IPS DF 6.9 (cell line): ENCODE measurements at regions not wholly inside any gene's neighbourhood (a gene's known extent, or its start where the extent isn't known, plus 50 kb on each side); places are given as distances from the start of the nearest gene placed in this dataset.

Source experiments
- DNase-seq: peaks from one replicate; pipeline ENCODE4 v3.0.0-alpha.2; 2013; ENCODE audit warnings: low read depth, low spot score
- H3K27ac ChIP-seq: one replicate; pipeline ENCODE4 v1.5.1; 2013; ENCODE audit warnings: low read length, control low read depth
- H3K27me3 ChIP-seq: 2 replicates; pipeline ENCODE4 v1.6.1; 2013; ENCODE audit warnings: mild to moderate bottlenecking, low read length; ENCODE audit not compliant: control insufficient read depth, insufficient read depth
- H3K36me3 ChIP-seq: 2 replicates; pipeline ENCODE4 v1.6.1; 2013; ENCODE audit warnings: low read length; ENCODE audit not compliant: control insufficient read depth, insufficient read depth
- H3K4me1 ChIP-seq: 2 replicates; pipeline ENCODE4 v1.6.1; 2013; ENCODE audit warnings: low read length; ENCODE audit not compliant: control insufficient read depth, insufficient read depth
- H3K4me3 ChIP-seq: 2 replicates; pipeline ENCODE4 v1.5.1; 2013; ENCODE audit warnings: mild to moderate bottlenecking, low read length
- H3K9me3 ChIP-seq: 2 replicates; pipeline ENCODE4 v1.6.1; 2013; ENCODE audit warnings: low read length, inconsistent platforms; ENCODE audit not compliant: control insufficient read depth, insufficient read depth
- WGBS: extraction: QIAGEN DNeasy Blood & Tissue Kit; methylation state at CpG from one replicate; pipeline ENCODE4 v1.1.7; 2013; ENCODE audit warnings: mixed read lengths, missing lambda C conversion rate; ENCODE audit not compliant: insufficient read length, insufficient coverage; 5-methylcytosine and 5-hydroxymethylcytosine counted together

- H3K9me3 ChIP-seq = no peaks in the 10 kb centered on the region
- WGBS = no CpG with 5 or more reads among the region's 2 CpGs
- H3K27ac ChIP-seq = no peak overlapping the region
- H3K36me3 ChIP-seq = no peaks in the 10 kb centered on the region
- no peak for DNase-seq
- no peaks in the 10 kb centered on the region for H3K27me3 ChIP-seq
- no peaks in the 10 kb centered on the region for H3K4me1 ChIP-seq
- H3K4me3 ChIP-seq = no peak overlapping the region
These were observed 281.3 kb downstream of the PTTG2 start for GRCh38 chr4:38241541-38241940.

GRCh38 chr4:38242101-38242500 is 281.9 kb downstream of the PTTG2 start:
- Histone ChIP-seq H3K27me3 (no peaks in the 10 kb centered on the region), H3K36me3 (no peaks in the 10 kb centered on the region), H3K27ac (no peak overlapping the region), H3K9me3 (no peaks in the 10 kb centered on the region), H3K4me1 (no peaks in the 10 kb centered on the region), H3K4me3 (no peak overlapping the region)
- no peak for DNase-seq
- no CpG with 5 or more reads among the region's 4 CpGs for WGBS

- Histone ChIP-seq H3K4me3 (no peak overlapping the region), H3K9me3 (no peaks in the 10 kb centered on the region), H3K27me3 (no peaks in the 10 kb centered on the region), H3K4me1 (no peaks in the 10 kb centered on the region), H3K36me3 (no peaks in the 10 kb centered on the region), H3K27ac (no peak overlapping the region)
- DNase-seq = no peak
- no CpG with 5 or more reads among the region's 4 CpGs for WGBS
These were observed 282.7 kb downstream of the PTTG2 start for GRCh38 chr4:38242822-38243387.

GRCh38 chr4:38243388-38244053 is 283.3 kb downstream of the PTTG2 start:
- WGBS = 100% methylated on average over 1 of the region's 6 CpGs
- H3K9me3 ChIP-seq = no peaks in the 10 kb centered on the region
- no peaks in the 10 kb centered on the region for H3K27me3 ChIP-seq
- no peak for DNase-seq
- H3K27ac ChIP-seq = no peak overlapping the region
- no peaks in the 10 kb centered on the region for H3K36me3 ChIP-seq
- H3K4me3 ChIP-seq = no peak overlapping the region
- no peaks in the 10 kb centered on the region for H3K4me1 ChIP-seq

- Histone ChIP-seq H3K9me3 (no peaks in the 10 kb centered on the region; the same call in 1 of the 2 replicates), H3K4me3 (no peak overlapping the region), H3K27ac (no peak overlapping the region), H3K27me3 (no peaks in the 10 kb centered on the region), H3K36me3 (no peaks in the 10 kb centered on the region), H3K4me1 (no peaks in the 10 kb centered on the region)
- no CpG with 5 or more reads among the region's 1 CpG for WGBS
- DNase-seq = no peak
These were observed 294.6 kb downstream of the PTTG2 start for GRCh38 chr4:38254825-38255224.

- WGBS = no CpG with 5 or more reads among the region's 2 CpGs
- no peaks in the 10 kb centered on the region for H3K4me1 ChIP-seq
- no peaks in the 10 kb centered on the region for H3K36me3 ChIP-seq
- H3K27ac ChIP-seq = no peak overlapping the region
- H3K27me3 ChIP-seq = no peaks in the 10 kb centered on the region
- no peaks in the 10 kb centered on the region; the same call in 1 of the 2 replicates for H3K9me3 ChIP-seq
- no peak for DNase-seq
- H3K4me3 ChIP-seq = no peak overlapping the region
These were observed 295.4 kb downstream of the PTTG2 start for GRCh38 chr4:38255572-38255971.

- WGBS = no CpG with 5 or more reads among the region's 4 CpGs
- Histone ChIP-seq H3K27ac (no peak overlapping the region), H3K9me3 (no peaks in the 10 kb centered on the region), H3K4me3 (no peak overlapping the region), H3K36me3 (no peaks in the 10 kb centered on the region), H3K4me1 (no peaks in the 10 kb centered on the region), H3K27me3 (no peaks in the 10 kb centered on the region)
- DNase-seq = no peak
These were observed 306.4 kb downstream of the PTTG2 start for GRCh38 chr4:38266616-38267015.

- Histone ChIP-seq H3K36me3 (no peaks in the 10 kb centered on the region), H3K4me3 (no peak overlapping the region), H3K9me3 (no peaks in the 10 kb centered on the region), H3K27me3 (no peaks in the 10 kb centered on the region), H3K27ac (no peak overlapping the region), H3K4me1 (no peaks in the 10 kb centered on the region)
- DNase-seq = no peak
- WGBS = no CpG with 5 or more reads among the region's 5 CpGs
These were observed 308.1 kb downstream of the PTTG2 start for GRCh38 chr4:38268108-38268820.

GRCh38 chr4:38268837-38269236 is 308.6 kb downstream of the PTTG2 start:
- no peaks in the 10 kb centered on the region for H3K36me3 ChIP-seq
- no peak overlapping the region for H3K4me3 ChIP-seq
- H3K27me3 ChIP-seq = no peaks in the 10 kb centered on the region
- WGBS = no CpG with 5 or more reads among the region's 1 CpG
- no peak overlapping the region for H3K27ac ChIP-seq
- no peaks in the 10 kb centered on the region for H3K9me3 ChIP-seq
- no peaks in the 10 kb centered on the region for H3K4me1 ChIP-seq
- DNase-seq = no peak

- no peaks in the 10 kb centered on the region for H3K36me3 ChIP-seq
- no peak overlapping the region for H3K4me3 ChIP-seq
- no peaks in the 10 kb centered on the region for H3K27me3 ChIP-seq
- no peak overlapping the region for H3K27ac ChIP-seq
- no peak for DNase-seq
- H3K9me3 ChIP-seq = no peaks in the 10 kb centered on the region
- no peaks in the 10 kb centered on the region for H3K4me1 ChIP-seq
These were observed 313.2 kb downstream of the PTTG2 start for GRCh38 chr4:38273407-38273806.
